Upper lobe of right lung (tissue), 1 donor: ENCODE measurements at regions not wholly inside any gene's neighbourhood (a gene's known extent, or its start where the extent isn't known, plus 50 kb on each side); places are given as distances from the start of the nearest gene placed in this dataset.

ENCODE experiments used
- ATAC-seq: fragments of 200-7000 bp; cut with Tn5 transposase; one replicate; pipeline ENCODE4 v1.9.1; 2020; ENCODE audit warnings: mild to moderate bottlenecking, moderate library complexity
- DNase-seq: peaks from one replicate; pipeline ENCODE4 v3.0.0-alpha.2; 2020
- H3K27ac ChIP-seq: fragments of 200-600 bp; one replicate; pipeline ENCODE4 v1.8.0; 2022
- H3K27me3 ChIP-seq: fragments of 200-600 bp; one replicate; pipeline ENCODE4 v1.8.0; 2022; ENCODE audit warnings: mild to moderate bottlenecking
- H3K36me3 ChIP-seq: fragments of 200-600 bp; one replicate; pipeline ENCODE4 v1.8.0; 2022
- H3K4me1 ChIP-seq: fragments of 200-600 bp; one replicate; pipeline ENCODE4 v1.8.0; 2022
- H3K4me3 ChIP-seq: fragments of 200-600 bp; one replicate; pipeline ENCODE4 v1.8.0; 2022; ENCODE audit warnings: mild to moderate bottlenecking
- H3K9me3 ChIP-seq: fragments of 200-600 bp; one replicate; pipeline ENCODE4 v1.8.0; 2022
- CTCF ChIP-seq: fragments of 200-600 bp; IDR thresholded peaks from one replicate; pipeline ENCODE4 v1.8.0; 2022; ENCODE audit warnings: antibody characterized with exemption
- intact Hi-C: fragments of 100-400 bp; cut with DNase I; formaldehyde crosslinking; loops from one replicate; pipeline ENCODE4 v1.11.0; 2022
- donor health status: DM: no; HTN: yes; CAD: no; lungs with severe emphysema.

DNA sequence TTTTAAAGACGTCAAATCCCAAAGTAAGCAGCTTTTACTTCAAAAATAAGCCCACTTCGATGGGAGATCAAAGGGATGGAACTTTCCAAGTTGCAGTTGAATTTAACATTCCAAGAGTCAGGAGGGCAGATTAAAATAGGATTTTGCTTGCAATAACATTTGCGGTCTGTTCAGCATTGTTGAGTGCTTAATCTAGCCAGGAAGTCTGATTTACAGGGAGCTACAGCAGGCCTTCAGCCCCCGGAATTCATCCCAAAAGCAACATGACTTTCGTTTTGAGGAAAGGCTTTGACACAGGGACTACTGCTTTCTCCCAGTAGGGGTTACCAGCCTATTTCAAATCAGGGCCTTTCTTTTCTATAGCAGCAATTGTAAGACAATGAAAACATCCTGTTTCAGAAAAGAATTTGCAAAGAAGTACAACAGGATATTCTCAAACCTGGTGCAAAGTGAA is 279.6 kb upstream of the PITRM1 start:
- DNase-seq = no peak
- no peak overlapping the region for H3K4me3 ChIP-seq
- no peaks in the 10 kb centered on the region for H3K36me3 ChIP-seq
- H3K27me3 ChIP-seq = no peaks in the 10 kb centered on the region
- peak overlapping the region; percentile 72 for H3K27ac ChIP-seq
- H3K4me1 ChIP-seq = peaks cover 14% of the 10 kb centered on the region
- intact Hi-C loops = no loop called here
- ATAC-seq = peak; percentile 43
- H3K9me3 ChIP-seq = no peaks in the 10 kb centered on the region
- TF ChIP-seq CTCF = peak; percentile 40

- Histone ChIP-seq H3K36me3 (no peaks in the 10 kb centered on the region), H3K27me3 (no peaks in the 10 kb centered on the region), H3K27ac (peak overlapping the region; percentile 72), H3K9me3 (no peaks in the 10 kb centered on the region), H3K4me3 (no peak overlapping the region), H3K4me1 (peaks cover 14% of the 10 kb centered on the region)
- intact Hi-C loops = no loop called here
- ATAC-seq = no peak
- no peak for TF ChIP-seq CTCF
- DNase-seq = no peak
Measured at GRCh38 chr10:3451516-3452172, 279.1 kb upstream of the PITRM1 start.

DNA sequence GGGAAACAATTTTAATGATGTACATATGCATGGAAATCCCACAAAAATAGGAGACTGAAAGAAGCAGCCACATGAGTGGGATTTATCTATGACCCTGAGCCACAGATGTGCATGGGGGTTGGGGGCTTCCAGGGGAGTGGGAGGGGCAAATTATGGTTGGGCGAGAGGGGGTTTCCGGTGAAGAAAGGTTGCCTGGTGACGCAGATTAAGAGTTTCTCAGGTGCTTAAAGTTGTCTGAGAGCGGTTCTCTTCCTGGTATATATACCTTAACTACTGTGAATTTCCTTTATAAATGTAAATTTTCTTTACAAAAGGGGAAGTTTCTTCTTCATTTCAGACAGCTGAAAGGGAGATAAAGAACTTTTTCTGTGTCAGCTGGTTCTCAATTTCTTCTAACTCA is 273.6 kb upstream of the PITRM1 start:
- Histone ChIP-seq H3K36me3 (no peaks in the 10 kb centered on the region), H3K9me3 (no peaks in the 10 kb centered on the region), H3K27ac (no peak overlapping the region), H3K4me1 (no peaks in the 10 kb centered on the region), H3K4me3 (no peak overlapping the region), H3K27me3 (no peaks in the 10 kb centered on the region)
- TF ChIP-seq CTCF = no peak
- ATAC-seq (no peak), DNase-seq (no peak)
- intact Hi-C loops = no loop called here

DNA sequence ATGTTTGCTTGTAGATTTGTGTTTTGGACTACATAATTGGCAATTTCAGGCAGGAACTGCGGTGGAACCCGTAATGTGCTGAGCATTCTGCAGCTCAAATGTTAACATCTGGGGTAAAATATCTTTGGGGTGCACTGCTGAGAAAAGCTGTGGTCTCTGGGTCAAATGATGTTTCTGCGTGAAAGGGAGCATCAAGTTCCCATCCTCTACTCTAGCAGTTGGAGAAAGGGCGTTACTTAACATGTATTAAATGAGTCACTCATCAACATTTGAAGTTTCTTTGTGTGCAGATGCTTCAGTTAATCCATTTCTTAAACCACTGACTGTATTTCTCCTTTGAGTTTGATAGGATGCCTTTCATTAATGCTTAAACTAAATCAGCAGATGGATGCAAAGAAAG is 273.1 kb upstream of the PITRM1 start:
- no peaks in the 10 kb centered on the region for H3K27me3 ChIP-seq
- no peak for TF ChIP-seq CTCF
- H3K4me1 ChIP-seq = no peaks in the 10 kb centered on the region
- H3K27ac ChIP-seq = no peak overlapping the region
- H3K9me3 ChIP-seq = no peaks in the 10 kb centered on the region
- no peak overlapping the region for H3K4me3 ChIP-seq
- intact Hi-C loops = no loop called here
- H3K36me3 ChIP-seq = no peaks in the 10 kb centered on the region
- ATAC-seq (no peak), DNase-seq (no peak)

GRCh38 chr10:3442451-3442990 is 269.9 kb upstream of the PITRM1 start:
- no peaks in the 10 kb centered on the region for H3K9me3 ChIP-seq
- DNase-seq (no peak), ATAC-seq (no peak)
- no peaks in the 10 kb centered on the region for H3K36me3 ChIP-seq
- no peak overlapping the region for H3K27ac ChIP-seq
- H3K27me3 ChIP-seq = no peaks in the 10 kb centered on the region
- no peak for TF ChIP-seq CTCF
- H3K4me3 ChIP-seq = no peak overlapping the region
- intact Hi-C loops = no loop called here
- H3K4me1 ChIP-seq = peaks cover 3% of the 10 kb centered on the region
